Esophagus muscularis mucosa (tissue), 4 donors: ENCODE measurements at regions not wholly inside any gene's neighbourhood (a gene's known extent, or its start where the extent isn't known, plus 50 kb on each side); places are given as distances from the start of the nearest gene placed in this dataset.

Experiments used
- DNase-seq: peaks from one replicate; pipeline ENCODE4 v3.0.0-alpha.2; 2017; ENCODE audit errors: extremely low spot score
- H3K27ac ChIP-seq, 4 donors: fragments of 200-600 bp; sonication (generic); replicated peaks in 1 of 4; 1 replicate in 3 of 4; 2 replicates in 1 of 4; pipeline ENCODE4 v1.5.1; 2016 to 2019; ENCODE audit warnings: mild to moderate bottlenecking in 1 of 4
- H3K27me3 ChIP-seq, 4 donors: fragments of 200-600 bp; sonication (generic); one replicate each; pipeline versions ENCODE4 v1.5.1 to v1.6.0; 2016 to 2019
- H3K36me3 ChIP-seq, 4 donors: fragments of 200-600 bp; sonication (generic); one replicate each; pipeline ENCODE4 v1.5.1; 2016 to 2019
- H3K4me1 ChIP-seq, 4 donors: fragments of 200-600 bp; sonication (generic); one replicate each; pipeline ENCODE4 v1.5.1; 2016 to 2019
- H3K4me3 ChIP-seq, 4 donors: fragments of 200-600 bp; sonication (generic); 1 replicate in 2 of 4; 2 replicates in 2 of 4; pipeline ENCODE4 v1.5.1; 2016 to 2019; ENCODE audit warnings: mild to moderate bottlenecking in 4 of 4, moderate library complexity in 1 of 4
- H3K9me3 ChIP-seq, 4 donors: fragments of 200-600 bp; sonication (generic); 1 replicate in 3 of 4; 2 replicates in 1 of 4; pipeline ENCODE4 v1.5.1; 2016 to 2019
- CTCF ChIP-seq, 3 experiments: fragments of 200-600 bp in 2 of 3; fragments of 450-650 bp in 1 of 3; sonication (generic) in 2 of 3; IDR thresholded peaks; one replicate each; pipeline ENCODE4 v1.5.1; 2017 to 2019; ENCODE audit warnings: antibody characterized with exemption in 3 of 3, mild to moderate bottlenecking in 2 of 3, moderate library complexity in 1 of 3
- EP300 ChIP-seq: sonication (generic); formaldehyde crosslinking; IDR thresholded peaks from one replicate; pipeline ENCODE4 v1.6.1; 2017; ENCODE audit warnings: antibody characterized with exemption
- POLR2A ChIP-seq: fragments of 450-650 bp; IDR thresholded peaks from one replicate; pipeline ENCODE4 v1.6.1; 2017; ENCODE audit warnings: antibody characterized with exemption, moderate library complexity, mild to moderate bottlenecking, low read depth
- POLR2AphosphoS5 ChIP-seq, 2 donors: sonication (generic); formaldehyde crosslinking; IDR thresholded peaks; one replicate each; pipeline ENCODE4 v1.6.1; 2017; ENCODE audit warnings: antibody characterized with exemption in 2 of 2
- WGBS: methylation state at CpG from one replicate; pipeline ENCODE4 v1.1.5; 2018; 5-methylcytosine and 5-hydroxymethylcytosine counted together
- intact Hi-C: fragments of 100-400 bp; cut with DNase I; formaldehyde crosslinking; loops from one replicate; pipeline ENCODE4 v1.15.1; 2023

GRCh38 chr13:99893567-99893966 lies 78.0 kb downstream of the ZIC5 start:
- peaks cover 0 to 54% (median 29%) of the 10 kb centered on the region in 4 donors for H3K27me3 ChIP-seq
- peaks cover 0 to 5% (median 0%) of the 10 kb centered on the region in 4 donors for H3K36me3 ChIP-seq
- H3K9me3 ChIP-seq, result no peaks in the 10 kb centered on the region
- H3K4me3 ChIP-seq, result no peak overlapping the region
- no peak overlapping the region for H3K27ac ChIP-seq
- 94% methylated on average over 9 of the region's 9 CpGs for WGBS
- H3K4me1 ChIP-seq, result peaks cover 6 to 20% (median 19%) of the 10 kb centered on the region in 4 donors
- DNase-seq, result no peak
- TF ChIP-seq POLR2A, result no peak
- TF ChIP-seq CTCF (IDR thresholded peaks at IDR 0.05), result no peak
- no peak for TF ChIP-seq POLR2AphosphoS5 (IDR thresholded peaks at IDR 0.05)
- no peak for TF ChIP-seq EP300
- intact Hi-C loops, result no loop called here

- Histone ChIP-seq H3K27ac (no peak overlapping the region), H3K4me3 (no peak overlapping the region), H3K9me3 (no peaks in the 10 kb centered on the region), H3K36me3 (peaks cover 0 to 5% (median 0%) of the 10 kb centered on the region in 4 donors), H3K4me1 (peaks cover 6 to 20% (median 19%) of the 10 kb centered on the region in 4 donors), H3K27me3 (peaks cover 0 to 49% (median 26%) of the 10 kb centered on the region in 4 donors)
- TF ChIP-seq POLR2AphosphoS5 (IDR thresholded peaks at IDR 0.05), result no peak
- no peak for TF ChIP-seq CTCF (IDR thresholded peaks at IDR 0.05)
- TF ChIP-seq EP300, result no peak
- no peak for TF ChIP-seq POLR2A
- no peak for DNase-seq
- WGBS, result 92% methylated on average over 9 of the region's 17 CpGs
- intact Hi-C loops, result no loop called here
Measured at GRCh38 chr13:99892866-99893504, 78.6 kb downstream of the ZIC5 start.

GRCh38 chr13:99892196-99892613 lies 79.4 kb downstream of the ZIC5 start:
- Histone ChIP-seq H3K9me3 (no peaks in the 10 kb centered on the region), H3K36me3 (peaks cover 0 to 5% (median 0%) of the 10 kb centered on the region in 4 donors), H3K4me3 (no peak overlapping the region), H3K27me3 (peaks cover 0 to 42% (median 25%) of the 10 kb centered on the region in 4 donors), H3K4me1 (peaks cover 6 to 20% (median 19%) of the 10 kb centered on the region in 4 donors), H3K27ac (no peak overlapping the region)
- intact Hi-C loops, result no loop called here
- WGBS, result 65% methylated on average over 8 of the region's 8 CpGs
- TF ChIP-seq EP300 (no peak), CTCF (IDR thresholded peaks at IDR 0.05) (no peak), POLR2A (no peak), POLR2AphosphoS5 (IDR thresholded peaks at IDR 0.05) (no peak)
- no peak for DNase-seq

- no peak overlapping the region for H3K4me3 ChIP-seq
- H3K4me1 ChIP-seq, result no peaks in the 10 kb centered on the region
- intact Hi-C loops, result no loop called here
- TF ChIP-seq POLR2AphosphoS5 (IDR thresholded peaks at IDR 0.05) (no peak), POLR2A (no peak), EP300 (no peak), CTCF (IDR thresholded peaks at IDR 0.05) (no peak)
- 96% methylated on average over 4 of the region's 4 CpGs for WGBS
- no peak overlapping the region for H3K27ac ChIP-seq
- no peak for DNase-seq
- no peaks in the 10 kb centered on the region for H3K9me3 ChIP-seq
- H3K27me3 ChIP-seq, result peaks cover 0 to 4% (median 0%) of the 10 kb centered on the region in 4 donors
- no peaks in the 10 kb centered on the region for H3K36me3 ChIP-seq
Measured at GRCh38 chr13:99886706-99887105, 84.9 kb downstream of the ZIC5 start.
